Epithelial cell of proximal tubule (primary cell): ENCODE measurements at regions not wholly inside any gene's neighbourhood (a gene's known extent, or its start where the extent isn't known, plus 50 kb on each side); places are given as distances from the start of the nearest gene placed in this dataset.
A peak's percentile ranks its signal among the peaks of the same experiment; 100 is the strongest.

Source experiments
- DNase-seq: peaks from one replicate; pipeline ENCODE4 v3.0.0-alpha.2; 2011; ENCODE audit warnings: low read depth
- H3K4me3 ChIP-seq: 2 replicates; pipeline ENCODE4 v1.5.1; 2011; ENCODE audit warnings: low read depth, mild to moderate bottlenecking, low read length
- CTCF ChIP-seq: conservative IDR thresholded peaks from 2 replicates; pipeline ENCODE4 v1.5.1; 2012; ENCODE audit warnings: low read depth, mild to moderate bottlenecking, low read length

GRCh38 chr6:131519670-131520436, 53.2 kb upstream of the ARG1 start:
- peak; percentile 64 for TF ChIP-seq CTCF
- no peak overlapping the region for H3K4me3 ChIP-seq
- DNase-seq = no peak
